Skin epidermis (tissue), 12 donors: ENCODE measurements at regions not wholly inside any gene's neighbourhood (a gene's known extent, or its start where the extent isn't known, plus 50 kb on each side); places are given as distances from the start of the nearest gene placed in this dataset.

Experiments
- H3K27ac ChIP-seq, 21 experiments: fragments of 200-600 bp; sonication (generic) in 11 of 21; one replicate each; pipeline ENCODE4 v1.5.0; 2020; ENCODE audit warnings: mild to moderate bottlenecking in 3 of 21, inconsistent platforms in 2 of 21, moderate library complexity in 2 of 21
- H3K4me3 ChIP-seq, 7 experiments: fragments of 200-600 bp; sonication (generic) in 2 of 7; one replicate each; pipeline ENCODE4 v1.5.0; 2020; ENCODE audit warnings: inconsistent platforms in 2 of 7, mild to moderate bottlenecking in 2 of 7, moderate library complexity in 1 of 7

DNA sequence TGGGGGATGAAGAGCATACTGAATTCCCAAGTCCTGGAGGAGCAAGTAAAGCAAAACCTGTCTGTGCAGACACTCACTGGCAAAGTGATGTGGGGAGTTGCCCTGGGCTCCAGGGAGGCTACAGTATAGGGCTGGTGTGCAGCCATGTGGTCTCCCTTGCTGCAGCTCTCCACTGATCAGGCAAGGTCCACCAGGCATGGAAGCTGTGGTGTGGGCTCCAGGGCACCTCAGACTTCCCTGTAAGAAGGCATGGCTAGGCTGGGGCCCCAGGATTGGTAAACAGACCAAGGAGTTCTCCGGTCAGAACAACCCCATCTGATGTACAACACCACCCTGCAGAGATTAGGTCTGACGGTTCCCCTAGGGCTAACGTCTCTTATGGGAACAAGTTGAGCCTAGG lies 241.9 kb upstream of the NDST4 start:
- Histone ChIP-seq H3K27ac (no peak overlapping the region), H3K4me3 (no peak overlapping the region)

DNA sequence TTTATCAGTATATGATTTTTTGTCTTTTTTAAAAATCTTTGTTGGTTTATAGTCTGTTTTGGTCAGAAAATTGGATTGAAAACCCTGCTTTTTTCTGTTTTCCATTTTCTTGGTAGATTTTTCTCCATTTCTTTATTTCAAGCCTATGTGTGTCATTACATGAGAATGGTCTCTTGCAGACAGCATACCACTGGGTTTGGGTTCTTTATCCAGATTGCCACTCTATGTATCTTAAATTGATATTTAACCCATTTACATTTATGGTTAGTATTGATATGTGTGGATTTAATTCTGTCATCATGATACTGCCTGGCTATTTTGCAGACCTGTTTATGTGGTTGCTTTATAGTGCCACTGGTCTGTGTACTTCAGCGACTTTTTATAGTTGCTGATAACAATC lies 239.9 kb upstream of the NDST4 start:
- Histone ChIP-seq H3K4me3 (no peak overlapping the region), H3K27ac (no peak overlapping the region)

DNA sequence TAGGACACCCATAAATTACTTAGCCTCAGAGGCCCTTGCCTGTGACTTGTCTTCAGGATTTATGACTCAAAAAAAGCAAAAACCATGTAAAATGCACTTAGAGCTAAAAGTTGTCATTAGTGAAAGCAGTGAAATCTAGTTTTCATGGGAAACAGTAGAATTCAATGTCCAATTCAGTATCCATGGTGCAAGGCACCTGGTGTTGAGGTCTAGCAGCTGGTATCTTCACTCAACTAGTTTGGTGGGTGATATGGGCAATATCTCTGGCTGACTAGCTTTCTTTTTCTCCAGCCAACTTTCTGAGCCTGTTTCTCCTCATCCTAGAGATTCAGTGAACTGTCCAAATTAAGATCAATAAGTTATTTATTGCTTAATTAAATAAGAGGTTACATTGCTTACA lies 229.8 kb upstream of the NDST4 start:
- Histone ChIP-seq H3K4me3 (no peak overlapping the region), H3K27ac (no peak overlapping the region)

DNA sequence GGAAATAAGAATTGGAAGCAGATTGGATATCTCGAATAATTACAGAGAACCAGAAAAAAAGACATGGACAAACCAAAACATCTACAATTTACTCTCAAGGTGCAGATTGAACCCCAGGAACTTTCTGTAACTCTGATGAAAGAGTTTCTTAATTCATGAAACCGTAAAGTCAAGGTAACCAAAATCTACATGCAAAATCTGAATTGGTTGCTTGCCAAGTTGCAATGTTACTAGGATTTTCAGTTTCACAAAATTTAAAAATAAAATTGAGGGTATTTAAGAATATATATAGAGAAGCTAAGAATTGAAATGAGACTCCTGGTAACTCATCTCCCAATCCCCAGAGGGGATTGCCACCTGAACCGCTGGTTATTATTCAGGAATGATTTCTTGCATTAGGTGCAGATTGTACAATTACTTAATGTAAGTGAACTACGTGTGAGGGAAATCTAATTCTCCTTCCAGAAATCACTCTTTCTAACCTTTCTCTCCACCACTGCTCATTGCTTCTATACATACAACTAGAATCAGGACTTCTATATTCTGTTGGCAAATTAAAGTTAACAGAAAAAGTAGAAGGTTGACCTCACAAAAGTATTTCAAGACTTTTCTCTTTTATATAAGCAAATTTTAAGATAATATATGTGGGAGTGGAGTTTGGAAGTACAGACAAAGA lies 221.5 kb upstream of the NDST4 start:
- H3K27ac ChIP-seq = no peak overlapping the region

DNA sequence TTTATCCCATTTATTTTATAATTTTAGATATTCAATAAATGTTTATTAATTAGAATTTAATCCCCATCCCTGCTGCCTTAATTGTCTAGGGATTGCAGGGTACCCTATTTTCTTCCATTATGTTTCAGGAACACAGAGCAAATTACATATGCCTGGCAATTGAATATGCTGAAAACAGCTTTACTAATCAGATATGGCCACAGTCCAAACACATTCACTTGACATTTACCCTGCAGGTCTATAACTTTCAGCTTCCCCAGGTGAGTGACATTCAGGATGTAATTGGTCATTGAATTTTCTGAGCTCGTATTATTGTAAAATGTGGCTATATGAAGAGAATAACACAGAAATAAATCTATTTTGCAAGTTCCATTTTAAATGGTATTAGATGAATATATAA lies 218.7 kb upstream of the NDST4 start:
- Histone ChIP-seq H3K27ac (no peak overlapping the region), H3K4me3 (no peak overlapping the region)

More for the DNA sequence above, 221.5 kb upstream of the NDST4 start:
- H3K4me3 ChIP-seq = no peak overlapping the region

- H3K4me3 ChIP-seq = no peak overlapping the region
- H3K27ac ChIP-seq = no peak overlapping the region
These were observed 217.8 kb upstream of the NDST4 start for GRCh38 chr4:115331241-115331640.

DNA sequence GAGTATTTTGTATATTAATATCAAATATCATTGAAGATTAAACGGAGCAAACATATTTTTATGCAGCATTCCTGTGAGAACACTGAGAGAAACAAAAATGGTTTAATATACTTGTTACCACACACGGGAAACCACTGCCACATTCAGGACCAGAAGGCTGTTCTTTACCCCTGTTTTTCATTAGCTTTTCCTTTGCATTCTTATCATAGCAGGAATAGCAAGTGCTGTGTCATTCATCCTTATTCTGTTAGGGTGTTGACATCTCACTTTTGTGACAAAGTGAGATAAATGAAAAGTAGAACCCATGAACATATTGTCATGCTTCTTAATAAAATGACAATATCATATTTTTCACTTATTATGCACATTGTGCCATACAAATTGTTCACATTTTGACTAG lies 212.4 kb upstream of the NDST4 start:
- Histone ChIP-seq H3K27ac (no peak overlapping the region), H3K4me3 (no peak overlapping the region)

DNA sequence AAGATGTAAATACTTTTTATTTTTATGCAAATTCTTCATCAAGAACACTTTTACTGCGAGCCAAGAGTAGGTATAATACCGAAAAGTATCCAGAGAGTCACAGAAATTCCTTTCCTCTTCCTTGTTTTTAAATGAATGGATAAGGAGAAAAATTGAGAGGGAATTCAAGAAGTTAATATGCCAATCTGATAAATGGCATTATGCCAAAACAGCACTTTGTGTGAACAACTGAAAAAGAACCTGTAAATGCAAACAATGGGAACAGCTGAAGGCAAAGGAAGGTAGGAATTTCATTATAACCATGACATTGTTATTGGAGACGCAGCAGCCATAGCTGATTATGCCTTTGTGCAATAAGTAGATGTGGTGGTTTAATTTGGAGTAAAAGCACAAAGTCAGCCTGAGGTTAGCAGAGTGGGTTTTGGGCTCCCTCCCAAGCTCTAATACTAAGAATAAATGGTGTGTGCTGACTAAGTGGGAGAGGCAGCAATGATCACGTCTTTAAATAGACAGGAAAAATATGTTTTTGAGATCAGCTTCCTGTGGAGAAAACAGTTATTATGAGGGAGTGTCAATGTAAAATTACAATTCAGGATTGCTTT lies 209.8 kb upstream of the NDST4 start:
- Histone ChIP-seq H3K27ac (no peak overlapping the region), H3K4me3 (no peak overlapping the region)

DNA sequence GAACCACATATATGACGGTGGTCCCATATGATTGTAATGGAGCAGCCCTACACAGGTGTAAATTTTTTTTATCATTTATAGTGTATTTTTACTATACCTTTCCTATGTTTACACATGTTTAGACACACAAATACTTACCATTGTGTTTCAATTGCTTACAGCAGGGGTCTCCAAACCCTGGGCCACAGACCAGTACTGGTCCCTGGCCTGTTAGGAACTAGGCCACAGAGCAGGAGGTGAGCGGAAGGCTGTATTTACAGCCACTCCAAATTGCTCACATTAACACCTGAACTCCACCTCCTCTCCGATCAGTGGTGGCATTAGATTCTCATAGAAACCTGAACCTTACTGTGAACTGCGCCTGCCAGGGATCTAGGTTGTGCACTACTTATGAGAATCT lies 201.8 kb upstream of the NDST4 start:
- no peak overlapping the region for H3K27ac ChIP-seq
- no peak overlapping the region for H3K4me3 ChIP-seq

DNA sequence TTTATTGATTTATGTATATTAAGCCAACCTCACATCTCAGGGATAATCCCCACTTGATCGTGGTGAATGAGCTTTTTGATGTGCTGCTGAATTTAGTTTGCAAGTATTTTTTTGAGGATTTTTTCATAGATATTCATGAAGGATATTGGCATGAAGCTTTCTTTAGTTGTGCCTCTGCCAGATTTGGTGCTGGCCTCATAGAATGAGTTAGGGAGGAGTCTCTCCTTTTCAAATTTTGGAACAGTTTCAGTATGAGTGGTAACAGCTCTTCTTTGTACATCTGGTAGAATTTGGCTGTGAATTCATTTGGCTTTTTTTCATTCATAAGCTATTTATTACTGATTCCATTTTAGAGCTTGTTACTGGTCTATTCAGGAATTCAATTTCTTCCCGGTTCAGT lies 197.2 kb upstream of the NDST4 start:
- no peak overlapping the region for H3K27ac ChIP-seq
- H3K4me3 ChIP-seq = no peak overlapping the region

DNA sequence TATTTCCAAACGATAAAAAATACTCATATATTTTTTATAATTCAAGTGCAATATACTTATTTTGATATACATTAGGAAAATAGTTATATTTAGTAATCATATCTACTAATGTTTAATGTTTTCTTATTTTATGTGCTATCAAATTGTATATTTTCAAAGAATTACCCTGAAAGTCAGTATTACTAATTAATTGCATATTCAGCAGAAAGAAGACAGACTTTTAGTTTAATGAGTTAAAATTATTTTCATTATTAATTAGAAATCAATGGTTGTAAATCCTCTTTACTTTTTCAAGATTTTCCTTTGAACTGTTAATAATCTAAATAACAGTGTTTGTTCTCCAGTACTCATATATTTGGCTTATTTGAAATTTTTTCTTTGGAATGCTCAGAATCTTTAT lies 181.3 kb upstream of the NDST4 start:
- no peak overlapping the region for H3K4me3 ChIP-seq
- H3K27ac ChIP-seq = no peak overlapping the region

DNA sequence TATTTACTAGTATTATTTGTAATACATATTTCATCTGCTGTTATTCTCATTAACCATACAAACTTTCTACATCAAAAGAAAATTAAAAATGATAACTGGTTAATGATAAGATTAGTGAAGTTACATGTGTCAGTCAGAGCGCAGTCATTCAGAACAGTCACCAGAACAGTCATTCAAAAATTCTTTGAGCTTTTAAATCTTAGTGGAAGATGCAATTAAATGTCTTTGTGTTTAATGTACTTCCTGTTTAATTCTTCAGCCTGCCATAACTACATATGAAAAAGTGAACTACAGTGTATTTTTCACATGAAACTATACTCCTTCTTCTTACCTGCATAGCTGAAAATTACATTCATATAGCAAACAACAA lies 179.7 kb upstream of the NDST4 start:
- Histone ChIP-seq H3K27ac (no peak overlapping the region), H3K4me3 (no peak overlapping the region)

DNA sequence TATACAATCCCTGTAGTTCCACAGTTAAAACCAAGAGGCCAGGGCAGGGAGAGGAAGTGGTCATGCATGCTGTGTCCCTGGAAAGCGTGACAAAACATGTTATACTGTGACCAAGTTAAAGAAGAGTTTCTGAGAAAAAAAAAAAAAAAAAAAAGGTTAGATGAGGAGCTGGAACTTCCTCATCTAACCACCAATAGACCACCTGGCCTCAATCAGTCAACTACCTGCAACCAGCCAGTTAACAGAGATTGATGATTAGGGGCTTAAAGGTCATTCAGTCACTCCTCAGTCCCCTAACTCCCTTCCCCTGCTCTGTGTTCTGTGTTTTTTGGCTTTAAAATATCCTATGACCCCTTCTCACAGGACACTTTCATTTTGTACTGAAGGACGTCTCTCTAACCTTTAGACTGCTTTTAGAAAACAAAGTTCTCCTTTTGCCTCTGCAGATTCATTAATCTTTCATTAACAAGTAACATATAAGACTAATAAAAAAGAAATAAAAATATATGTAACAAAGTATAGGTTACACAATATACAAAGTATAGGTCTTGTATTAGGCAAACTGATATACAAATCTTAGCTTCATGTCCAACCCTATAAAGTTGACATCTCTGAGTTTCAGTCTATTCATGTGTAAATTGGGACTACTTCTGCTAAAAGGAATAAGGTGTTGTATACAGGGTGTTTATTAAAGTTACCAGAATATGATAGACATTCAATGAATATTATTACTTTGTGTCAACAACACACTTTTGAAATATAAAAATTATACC lies 179.1 kb upstream of the NDST4 start:
- H3K4me3 ChIP-seq = no peak overlapping the region

DNA sequence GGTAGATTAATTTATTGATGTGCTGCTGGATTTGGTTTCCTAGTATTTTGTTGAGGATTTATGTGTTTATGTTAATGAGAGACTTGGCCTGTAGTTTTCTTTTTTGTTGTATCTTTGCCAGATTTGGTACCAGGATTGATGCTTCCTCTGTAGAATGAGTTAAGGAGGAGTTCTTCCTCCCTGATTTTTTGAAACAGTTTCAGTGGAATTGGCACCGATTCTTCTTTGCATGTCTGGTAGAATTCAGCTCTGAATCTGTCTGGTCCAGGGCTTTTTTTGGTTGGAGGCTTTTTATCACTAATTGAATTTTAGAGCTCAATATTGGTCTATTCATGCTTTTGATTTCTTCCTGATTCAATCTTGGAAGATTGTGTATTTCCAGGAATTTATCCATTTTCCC lies 174.0 kb upstream of the NDST4 start:
- H3K27ac ChIP-seq = no peak overlapping the region
- H3K4me3 ChIP-seq = no peak overlapping the region

More for the DNA sequence above, 179.1 kb upstream of the NDST4 start:
- no peak overlapping the region for H3K27ac ChIP-seq

GRCh38 chr4:115279330-115279729 lies 165.9 kb upstream of the NDST4 start:
- H3K27ac ChIP-seq = no peak overlapping the region
- no peak overlapping the region for H3K4me3 ChIP-seq

- no peak overlapping the region for H3K27ac ChIP-seq
- no peak overlapping the region for H3K4me3 ChIP-seq
These were observed 165.4 kb upstream of the NDST4 start for GRCh38 chr4:115278830-115279229.

DNA sequence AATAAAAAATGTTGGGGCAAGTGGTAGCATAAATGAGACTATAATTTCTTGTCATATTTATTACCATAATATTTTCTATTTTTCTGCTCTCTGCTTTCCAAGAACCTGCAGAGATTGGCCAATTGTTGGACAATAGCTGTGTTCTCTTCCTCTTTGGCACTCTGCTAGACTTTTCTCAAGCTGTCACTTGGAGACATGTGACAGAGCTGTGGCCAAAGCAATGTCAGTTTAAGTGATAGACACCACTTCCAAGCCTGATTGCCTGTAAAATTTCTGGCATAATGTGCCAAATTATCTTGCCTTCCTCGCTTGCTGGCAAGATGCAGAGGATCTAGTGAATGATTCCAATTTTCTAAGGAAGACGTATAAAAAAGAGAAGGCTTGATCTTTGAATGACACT lies 162.2 kb upstream of the NDST4 start:
- H3K4me3 ChIP-seq = no peak overlapping the region
- H3K27ac ChIP-seq = no peak overlapping the region

DNA sequence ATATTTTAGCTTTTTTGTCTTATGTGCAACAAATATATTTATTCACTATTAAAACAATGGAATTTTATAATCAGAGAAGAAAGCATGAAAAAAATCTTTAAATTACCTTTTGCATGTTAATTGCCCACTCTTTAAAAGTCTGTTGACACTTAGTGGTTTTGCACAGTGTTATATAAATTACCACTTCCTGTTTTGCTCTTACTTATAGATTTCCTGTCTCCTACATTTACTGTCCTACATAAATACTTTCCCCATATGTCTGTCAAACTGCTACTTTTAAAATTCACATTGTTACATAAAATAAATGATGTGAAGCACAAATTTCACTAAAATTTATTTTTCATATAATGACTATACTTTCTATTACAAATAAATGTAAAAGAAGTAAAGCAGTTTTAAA lies 161.1 kb upstream of the NDST4 start:
- Histone ChIP-seq H3K4me3 (no peak overlapping the region), H3K27ac (no peak overlapping the region)

DNA sequence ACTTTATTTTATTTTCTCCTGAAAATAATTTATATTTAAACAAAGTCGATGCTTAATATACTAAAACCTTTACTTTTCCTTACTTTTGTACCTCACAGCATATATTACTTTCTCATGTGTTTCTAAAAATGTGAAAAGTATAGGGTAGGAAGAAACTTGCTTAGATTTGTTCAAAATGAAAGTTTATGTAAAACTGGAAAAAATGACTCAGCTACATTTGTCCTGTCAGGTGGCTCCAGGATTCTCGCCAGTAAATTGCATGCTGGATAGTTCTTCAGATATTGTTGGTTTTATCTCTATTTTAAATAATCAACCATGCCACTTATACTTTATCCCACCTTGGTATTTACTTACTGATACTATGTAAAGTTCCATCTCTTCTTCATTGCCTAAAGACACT lies 159.2 kb upstream of the NDST4 start:
- Histone ChIP-seq H3K27ac (no peak overlapping the region), H3K4me3 (no peak overlapping the region)

DNA sequence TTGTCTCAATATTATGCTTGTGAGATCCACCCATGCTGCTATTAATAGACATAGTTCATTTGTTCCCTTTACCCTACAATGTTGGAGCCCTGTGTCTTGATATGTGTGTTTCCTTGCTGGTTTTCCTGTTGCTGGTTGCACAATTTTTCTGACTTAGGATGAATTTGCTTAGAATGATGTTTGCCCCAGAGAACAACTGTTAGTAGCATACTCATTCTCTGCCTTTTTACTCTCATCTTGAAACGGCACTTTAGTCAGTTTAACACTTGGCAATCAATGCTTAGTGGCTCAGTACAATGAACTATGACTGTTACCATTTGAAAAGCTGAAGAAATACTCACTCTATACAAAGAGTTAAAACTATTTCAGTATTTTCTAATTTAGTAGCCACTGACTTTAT lies 158.8 kb upstream of the NDST4 start:
- Histone ChIP-seq H3K27ac (no peak overlapping the region), H3K4me3 (no peak overlapping the region)

DNA sequence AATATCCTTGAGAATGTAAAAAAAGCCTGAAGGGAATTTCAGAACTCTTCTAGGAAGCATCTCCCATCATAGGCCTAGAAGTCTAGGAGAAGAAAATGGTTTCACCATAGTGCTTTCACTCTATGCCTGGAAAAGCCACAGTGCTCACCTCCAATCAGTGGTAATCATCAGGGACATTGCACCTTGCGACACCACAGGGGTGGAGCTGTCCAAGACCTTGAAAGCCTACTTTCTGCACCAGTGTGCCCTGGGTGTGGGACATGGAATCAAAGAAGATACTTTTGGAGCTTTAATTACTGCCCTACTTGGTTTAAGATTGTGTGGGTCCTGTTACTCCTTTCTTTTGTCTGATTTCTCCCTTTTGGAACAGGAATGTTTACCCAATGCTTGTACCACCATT lies 146.8 kb upstream of the NDST4 start:
- H3K27ac ChIP-seq = no peak overlapping the region
- H3K4me3 ChIP-seq = no peak overlapping the region
